K562 (cell line): ENCODE measurements at regions not wholly inside any gene's neighbourhood (a gene's known extent, or its start where the extent isn't known, plus 50 kb on each side); places are given as distances from the start of the nearest gene placed in this dataset.

ENCODE experiments used
- ATAC-seq: fragments of 200-7000 bp; cut with Tn5 transposase; 3 replicates; pipeline ENCODE4 v1.9.1; 2020; ENCODE audit warnings: moderate library complexity
- BruUV-seq: library from RNA; stranded (reverse); fragments of 400-500 nt; replicated peaks from 2 replicates; lab custom pipeline; 2021; lab: Mats Ljungman, UMichigan
- CTCF ChIA-PET: fragments of 300-600 bp; formaldehyde crosslinking; extraction: SDS; loops from one replicate; lab custom pipeline; 2021; ENCODE audit warnings: low intra/inter-chr PET ratio; lab: Yijun Ruan, JAX
- POLR2A ChIA-PET: fragments of 300-600, 350-650 bp; sonication (Branson Sonifier 250); formaldehyde crosslinking; extraction: SDS; loops from one replicate; lab custom pipeline; 2021; ENCODE audit warnings: antibody characterized with exemption, inconsistent platforms; lab: Yijun Ruan, JAX
- DNase-seq, 4 experiments: peaks; one replicate each; pipeline versions ENCODE4 v3.0.0 to v3.0.0-alpha.2; 2011 to 2018; ENCODE audit warnings: low spot score in 3 of 4, mixed read lengths in 3 of 4; ENCODE audit errors: extremely low read depth in 1 of 4
- FAIRE-seq: peaks from 2 replicates; lab custom pipeline; 2011; peaks lifted over from hg19 to GRCh38; lab: Jason Lieb, UNC
- H2AFZ ChIP-seq: 2 replicates; pipeline ENCODE4 v1.6.0; 2011; ENCODE audit warnings: low read depth, low read length, control low read depth, inconsistent platforms
- H3K27ac ChIP-seq: fragments of 200-600 bp; 3 replicates; pipeline ENCODE4 v1.8.0; 2011; ENCODE audit warnings: low read depth, mild to moderate bottlenecking, control low read depth, inconsistent platforms, low read length, moderate library complexity, mixed read lengths; ENCODE audit errors: extremely low read depth
- H3K27me3 ChIP-seq, 2 experiments: fragments of 300-600 bp in 1 of 2; 2 replicates in 1 of 2; 3 replicates in 1 of 2; pipeline versions ENCODE4 v1.6.0 to v1.8.0; 2011; ENCODE audit warnings: inconsistent platforms in 2 of 2, low read length in 2 of 2, mild to moderate bottlenecking in 1 of 2, mixed read lengths in 1 of 2, moderate library complexity in 1 of 2; ENCODE audit not compliant: control insufficient read depth in 2 of 2, insufficient read depth in 2 of 2
- H3K36me3 ChIP-seq: fragments of 300-600 bp; 3 replicates; pipeline ENCODE4 v1.8.0; 2011; ENCODE audit warnings: mild to moderate bottlenecking, low read length, inconsistent platforms; ENCODE audit not compliant: control insufficient read depth, insufficient read depth
- H3K4me1 ChIP-seq, 2 experiments: fragments of 200-600 bp in 1 of 2; replicated peaks in 1 of 2; 2 replicates in 1 of 2; 3 replicates in 1 of 2; pipeline versions ENCODE4 v1.5.1 to v1.8.0; 2011; ENCODE audit warnings: inconsistent platforms in 2 of 2, low read length in 2 of 2, mild to moderate bottlenecking in 1 of 2, mixed read lengths in 1 of 2, moderate library complexity in 1 of 2; ENCODE audit not compliant: control insufficient read depth in 2 of 2, insufficient read depth in 2 of 2
- H3K4me2 ChIP-seq: 2 replicates; pipeline ENCODE4 v1.6.1; 2011; ENCODE audit warnings: low read length, control low read depth, inconsistent platforms, mixed read lengths; ENCODE audit not compliant: insufficient read depth
- H3K4me3 ChIP-seq: fragments of 200-600 bp; sonication (generic), shearing (Covaris generic); 2 replicates; pipeline ENCODE4 v1.5.1; 2016; ENCODE audit warnings: control low read depth, inconsistent platforms
- H3K79me2 ChIP-seq: fragments of 200-600 bp; 3 replicates; pipeline ENCODE4 v1.8.0; 2011; ENCODE audit warnings: low read length, inconsistent platforms; ENCODE audit not compliant: control insufficient read depth, insufficient read depth
- H3K9ac ChIP-seq, 2 experiments: 2 replicates each; pipeline versions ENCODE4 v1.6.0 to v1.6.1; 2011; ENCODE audit warnings: low read depth in 2 of 2, low read length in 2 of 2, control low read depth in 1 of 2, inconsistent platforms in 1 of 2, mild to moderate bottlenecking in 1 of 2, mixed read lengths in 1 of 2; ENCODE audit not compliant: insufficient read depth in 1 of 2
- H3K9me1 ChIP-seq: one replicate; pipeline ENCODE4 v1.6.0; 2011; ENCODE audit warnings: inconsistent platforms, mild to moderate bottlenecking, low read length, moderate library complexity; ENCODE audit not compliant: control insufficient read depth, insufficient read depth
- H3K9me3 ChIP-seq: replicated peaks from 2 replicates; pipeline ENCODE4 v1.5.1; 2011; ENCODE audit warnings: low read depth, low read length, inconsistent platforms; ENCODE audit not compliant: control insufficient read depth, insufficient read depth
- H4K20me1 ChIP-seq: replicated peaks from 2 replicates; pipeline ENCODE4 v1.6.1; 2011; ENCODE audit warnings: low read length, inconsistent platforms, mixed read lengths; ENCODE audit not compliant: control insufficient read depth, insufficient read depth
- BACH1 ChIP-seq: fragments of 200-800 bp; sonication (Bioruptor generic); IDR thresholded peaks from 2 replicates; pipeline ENCODE4 v1.6.1; 2016; ENCODE audit warnings: missing genetic modification characterization, missing compliant biosample characterization
- FOSL1 ChIP-seq: fragments of 200-800 bp; sonication (Bioruptor generic); conservative IDR thresholded peaks from 2 replicates; pipeline ENCODE4 v1.6.1; 2016; ENCODE audit warnings: missing genetic modification characterization, missing compliant biosample characterization
- HNRNPH1 ChIP-seq: fragments of 200-400 bp; formaldehyde crosslinking; optimal IDR thresholded peaks from 2 replicates; pipeline ENCODE3; 2017; ENCODE audit warnings: low read depth, mild to moderate bottlenecking, low read length, moderate library complexity
- NFE2 ChIP-seq: IDR thresholded peaks from 2 replicates; pipeline ENCODE4 v1.6.1; 2014; ENCODE audit warnings: antibody characterized with exemption, low read depth
- NFIX ChIP-seq: fragments of 250-450 bp; sonication (Bioruptor Pico); IDR thresholded peaks from 2 replicates; pipeline ENCODE4 v1.4.0; 2020; ENCODE audit warnings: low read depth, mild to moderate bottlenecking, moderate library complexity
- PML ChIP-seq: IDR thresholded peaks from 2 replicates; pipeline ENCODE4 v1.6.1; 2012; ENCODE audit warnings: low read length, inconsistent platforms
- PPARD ChIP-seq: fragments of 250-450 bp; sonication (Bioruptor Pico); IDR thresholded peaks from 2 replicates; pipeline ENCODE4 v1.8.0; 2022; ENCODE audit warnings: inconsistent platforms, mild to moderate bottlenecking, moderate library complexity
- SIX5 ChIP-seq, 2 experiments: IDR thresholded peaks; 2 replicates each; pipeline ENCODE4 v1.6.1; 2011; ENCODE audit warnings: low read length in 2 of 2, borderline replicate concordance in 1 of 2, low read depth in 1 of 2, mild to moderate bottlenecking in 1 of 2, moderate library complexity in 1 of 2; ENCODE audit not compliant: insufficient read depth in 1 of 2
- WGBS: fragments of 100-300 bp; shearing (Covaris generic); methylation state at CpG from one replicate; pipeline ENCODE4 v1.1.6; 2016; ENCODE audit warnings: low coverage, mixed read lengths; ENCODE audit not compliant: insufficient coverage; ENCODE audit errors: missing lambda C conversion rate; 5-methylcytosine and 5-hydroxymethylcytosine counted together
- in situ Hi-C: fragments of 300-500 bp; cut with MboI; formaldehyde crosslinking; loops from 4 replicates; pipeline ENCODE4 v1.15.0; 2018; ENCODE audit warnings: inconsistent platforms, mixed read lengths
- intact Hi-C: fragments of 100-400 bp; cut with micrococcal nuclease; formaldehyde crosslinking; loops from 2 replicates; pipeline ENCODE4 v1.14.2; 2022
- TF ChIP-seq, protein P1 (sequence below), 2 experiments: fragments of 450-650 bp in 1 of 2; sonication (generic) in 1 of 2; formaldehyde crosslinking in 1 of 2; IDR thresholded peaks; 2 replicates each; pipeline versions ENCODE4 v1.7.1 to v1.9.0; 2016 to 2022; ENCODE audit warnings: inconsistent platforms in 1 of 2, mild to moderate bottlenecking in 1 of 2, missing genetic modification reagents in 1 of 2

GRCh38 chr12:66032739-66033138 is 97.8 kb downstream of the LLPH start:
- WGBS: 6% methylated on average over 2 of the region's 2 CpGs
- Histone ChIP-seq H3K36me3 (no peaks in the 10 kb centered on the region), H3K4me3 (no peak overlapping the region), H2AFZ (no peak overlapping the region), H3K27ac (no peak overlapping the region), H4K20me1 (no peaks in the 10 kb centered on the region), H3K27me3 (no peaks in the 10 kb centered on the region; a peak in 1 of 5 replicates), H3K4me1 (no peaks in the 10 kb centered on the region), H3K9me1 (no peaks in the 10 kb centered on the region), H3K79me2 (no peaks in the 10 kb centered on the region), H3K4me2 (no peak overlapping the region), H3K9me3 (no peaks in the 10 kb centered on the region), H3K9ac (no peak overlapping the region)
- BruUV-seq: no TSS peak
- ATAC-seq (no peak), DNase-seq (no peak), FAIRE-seq (no peak)
- intact Hi-C loops: no loop called here
- CTCF ChIA-PET: interaction anchor here (0.7 kb wide), 1 partner anchor 621 kb away, joined by 3 read pairs; no protein-coding TSS in a partner anchor
- in situ Hi-C loops: no loop called here
- POLR2A ChIA-PET: no interaction called here
- no peak for TF ChIP-seq SIX5 (IDR thresholded peaks at IDR 0.05; ENCODE audit: borderline replicate concordance in 1 of 2, insufficient read depth in 1 of 2, low read depth in 1 of 2, low read length in 2 of 2)
- no peak for TF ChIP-seq FOSL1 (tag)
- TF ChIP-seq PML: no peak
- TF ChIP-seq NFE2: no peak
- TF ChIP-seq, protein P1, sequence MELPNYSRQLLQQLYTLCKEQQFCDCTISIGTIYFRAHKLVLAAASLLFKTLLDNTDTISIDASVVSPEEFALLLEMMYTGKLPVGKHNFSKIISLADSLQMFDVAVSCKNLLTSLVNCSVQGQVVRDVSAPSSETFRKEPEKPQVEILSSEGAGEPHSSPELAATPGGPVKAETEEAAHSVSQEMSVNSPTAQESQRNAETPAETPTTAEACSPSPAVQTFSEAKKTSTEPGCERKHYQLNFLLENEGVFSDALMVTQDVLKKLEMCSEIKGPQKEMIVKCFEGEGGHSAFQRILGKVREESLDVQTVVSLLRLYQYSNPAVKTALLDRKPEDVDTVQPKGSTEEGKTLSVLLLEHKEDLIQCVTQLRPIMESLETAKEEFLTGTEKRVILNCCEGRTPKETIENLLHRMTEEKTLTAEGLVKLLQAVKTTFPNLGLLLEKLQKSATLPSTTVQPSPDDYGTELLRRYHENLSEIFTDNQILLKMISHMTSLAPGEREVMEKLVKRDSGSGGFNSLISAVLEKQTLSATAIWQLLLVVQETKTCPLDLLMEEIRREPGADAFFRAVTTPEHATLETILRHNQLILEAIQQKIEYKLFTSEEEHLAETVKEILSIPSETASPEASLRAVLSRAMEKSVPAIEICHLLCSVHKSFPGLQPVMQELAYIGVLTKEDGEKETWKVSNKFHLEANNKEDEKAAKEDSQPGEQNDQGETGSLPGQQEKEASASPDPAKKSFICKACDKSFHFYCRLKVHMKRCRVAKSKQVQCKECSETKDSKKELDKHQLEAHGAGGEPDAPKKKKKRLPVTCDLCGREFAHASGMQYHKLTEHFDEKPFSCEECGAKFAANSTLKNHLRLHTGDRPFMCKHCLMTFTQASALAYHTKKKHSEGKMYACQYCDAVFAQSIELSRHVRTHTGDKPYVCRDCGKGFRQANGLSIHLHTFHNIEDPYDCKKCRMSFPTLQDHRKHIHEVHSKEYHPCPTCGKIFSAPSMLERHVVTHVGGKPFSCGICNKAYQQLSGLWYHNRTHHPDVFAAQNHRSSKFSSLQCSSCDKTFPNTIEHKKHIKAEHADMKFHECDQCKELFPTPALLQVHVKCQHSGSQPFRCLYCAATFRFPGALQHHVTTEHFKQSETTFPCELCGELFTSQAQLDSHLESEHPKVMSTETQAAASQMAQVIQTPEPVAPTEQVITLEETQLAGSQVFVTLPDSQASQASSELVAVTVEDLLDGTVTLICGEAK (IDR thresholded peaks at IDR 0.05): no peak
- TF ChIP-seq, protein P1 (CRISPR knock-in tag; IDR thresholded peaks at IDR 0.05): no peak
- no peak for TF ChIP-seq NFIX (CRISPR knock-in tag)
- no peak for TF ChIP-seq PPARD (CRISPR knock-in tag)
- TF ChIP-seq BACH1 (tag): no peak
- TF ChIP-seq HNRNPH1: no peak
